NCI-H1092 (cell line): ENCODE measurements at regions not wholly inside any gene's neighbourhood (a gene's known extent, or its start where the extent isn't known, plus 50 kb on each side); places are given as distances from the start of the nearest gene placed in this dataset.
"Not testable (repeated sequence)": the region's sequence is repeated elsewhere in the genome, so short reads cannot be mapped to it uniquely, and the experiment has no call there.

Experiments used
- DNase-seq: peaks from one replicate; lab custom pipeline; 2025; lab: John Stamatoyannopoulos, UW

DNA sequence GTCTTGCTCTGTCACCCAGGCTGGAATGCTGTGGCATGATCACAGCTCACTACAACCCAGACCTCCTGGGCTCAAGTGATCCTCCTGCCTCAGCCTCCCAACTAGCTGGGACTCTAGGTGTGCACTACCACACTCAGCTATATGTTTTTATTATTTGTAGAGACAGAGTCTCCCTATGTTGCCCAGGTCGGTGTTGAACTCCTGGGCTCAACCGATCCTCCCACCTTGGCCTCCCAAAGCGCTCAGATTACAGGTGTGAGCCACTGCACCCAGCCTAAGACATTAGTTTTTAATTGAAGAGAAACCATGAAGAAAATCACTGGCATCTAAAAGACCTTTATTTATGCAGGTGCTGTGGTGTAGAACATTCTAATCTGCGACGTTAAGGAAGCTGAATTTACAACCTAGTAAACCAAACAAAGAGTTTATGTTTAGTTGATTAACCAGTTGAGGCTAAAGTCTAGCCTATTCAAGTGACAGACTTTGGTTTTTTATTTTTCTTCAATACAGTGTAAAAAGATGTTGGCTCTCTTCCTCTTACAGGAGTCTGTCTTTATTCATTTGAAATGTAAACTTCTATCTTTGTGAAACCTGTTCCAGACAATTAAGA lies 52.5 kb upstream of the NBL1 start:
- no peak for DNase-seq

- DNase-seq = no peak
Measured at GRCh38 chr1:19585507-19585906, 58.6 kb upstream of the NBL1 start.

- DNase-seq = peak; percentile 21
Measured at GRCh38 chr1:19582318-19582717, 61.8 kb upstream of the NBL1 start.

- no peak for DNase-seq
Measured at GRCh38 chr1:19581381-19581780, 62.7 kb upstream of the NBL1 start.

GRCh38 chr1:19577561-19577960 lies 66.5 kb upstream of the NBL1 start:
- no peak for DNase-seq

DNA sequence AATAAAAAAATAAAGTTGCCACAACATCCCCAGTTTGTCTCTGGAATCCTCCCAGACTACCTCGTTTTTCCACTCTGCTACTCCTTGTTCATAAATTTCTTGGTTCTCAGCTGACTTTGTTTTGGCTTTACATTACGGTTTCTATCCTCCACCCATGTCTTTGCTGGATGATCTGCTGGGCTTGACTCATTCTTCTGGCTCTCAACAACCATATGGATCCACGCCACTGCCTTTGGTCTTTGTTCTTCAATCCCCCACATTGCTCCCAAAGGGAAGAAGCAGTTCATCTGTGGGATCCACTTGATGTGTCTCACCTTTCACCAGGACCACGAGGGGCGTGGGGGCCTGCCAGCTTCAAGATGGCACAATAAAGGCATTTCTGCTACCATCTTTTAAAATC lies 67.1 kb upstream of the NBL1 start:
- no peak for DNase-seq

GRCh38 chr1:19569786-19570185 lies 74.3 kb upstream of the NBL1 start:
- no peak for DNase-seq

DNA sequence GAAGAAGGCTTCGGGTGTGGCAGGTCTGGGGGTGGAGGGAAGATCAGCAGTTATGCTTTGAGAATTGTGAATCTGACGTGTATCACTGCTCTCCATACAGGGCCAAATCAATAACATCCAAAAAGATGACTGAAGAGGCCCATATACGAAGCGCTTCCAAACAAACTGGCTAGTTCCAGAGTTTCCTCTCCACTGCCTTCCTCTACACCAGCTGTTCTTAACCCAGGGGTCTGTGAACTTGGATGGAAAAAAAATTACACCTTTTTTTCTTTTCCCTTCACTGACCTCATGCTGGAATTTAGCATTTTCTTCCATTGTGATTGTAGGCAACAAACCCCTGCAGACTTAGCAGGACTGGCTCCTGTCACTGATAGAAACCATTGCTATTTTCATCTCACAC lies 77.1 kb upstream of the NBL1 start:
- DNase-seq = no peak

- no peak for DNase-seq
Measured at GRCh38 chr1:19564366-19564765, 79.0 kb upstream of the CAPZB start.

DNA sequence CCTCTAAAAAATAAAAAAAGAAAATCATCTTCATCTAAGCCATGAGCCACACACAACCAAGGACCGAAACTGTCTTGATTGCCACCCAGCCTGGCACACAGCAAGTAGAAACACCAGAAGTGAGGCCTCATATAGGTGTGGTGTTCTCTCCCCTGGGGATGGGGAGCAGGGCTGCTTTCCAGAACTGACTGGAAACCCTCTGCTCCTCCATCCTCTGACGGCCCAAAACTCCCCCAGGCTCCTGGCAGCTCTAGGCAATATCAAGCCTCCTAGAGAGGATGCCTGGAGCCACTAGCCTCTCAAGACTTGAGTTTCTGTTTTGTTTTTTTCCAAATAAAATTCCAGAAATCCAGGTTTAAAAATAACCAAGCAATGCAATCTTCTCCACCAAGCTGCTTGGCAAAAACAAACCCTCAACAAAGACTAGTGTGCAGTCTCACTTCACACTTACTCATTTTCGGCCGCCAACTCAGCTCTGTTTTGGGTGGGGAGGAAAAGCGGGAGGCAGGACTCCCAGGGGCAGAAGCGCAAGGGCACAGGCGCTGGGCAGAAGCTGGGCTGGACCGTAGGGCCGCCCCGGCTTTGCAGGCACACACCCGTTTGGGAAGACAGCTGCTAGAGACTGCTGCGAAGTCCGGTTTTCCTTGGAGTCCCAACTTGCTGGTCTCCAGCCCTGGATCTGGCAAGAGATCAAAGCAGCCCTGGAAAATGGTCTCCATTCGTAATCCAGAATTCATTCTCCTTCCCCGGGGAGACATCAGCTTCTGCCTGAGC lies 78.2 kb upstream of the CAPZB start:
- DNase-seq = no peak

DNA sequence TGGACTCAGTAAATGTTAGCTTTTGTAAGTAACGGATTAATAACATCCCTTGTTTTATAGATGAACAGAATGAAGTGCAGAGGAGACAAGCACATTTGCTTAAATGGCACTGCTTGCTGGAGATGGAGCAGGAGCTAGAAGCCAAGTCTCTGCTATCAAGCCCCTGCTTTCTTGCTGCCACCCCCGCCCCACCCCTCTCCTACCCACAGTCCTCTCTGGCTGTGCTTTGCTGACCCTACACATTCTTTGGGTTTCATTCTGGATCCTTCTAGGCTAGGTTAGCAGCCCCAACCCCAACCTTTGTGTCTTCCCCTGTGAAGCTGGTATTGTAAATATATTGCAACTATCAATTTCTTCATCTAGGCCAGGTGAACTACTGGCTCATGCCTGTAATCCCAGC lies 77.5 kb upstream of the CAPZB start:
- DNase-seq = no peak

DNA sequence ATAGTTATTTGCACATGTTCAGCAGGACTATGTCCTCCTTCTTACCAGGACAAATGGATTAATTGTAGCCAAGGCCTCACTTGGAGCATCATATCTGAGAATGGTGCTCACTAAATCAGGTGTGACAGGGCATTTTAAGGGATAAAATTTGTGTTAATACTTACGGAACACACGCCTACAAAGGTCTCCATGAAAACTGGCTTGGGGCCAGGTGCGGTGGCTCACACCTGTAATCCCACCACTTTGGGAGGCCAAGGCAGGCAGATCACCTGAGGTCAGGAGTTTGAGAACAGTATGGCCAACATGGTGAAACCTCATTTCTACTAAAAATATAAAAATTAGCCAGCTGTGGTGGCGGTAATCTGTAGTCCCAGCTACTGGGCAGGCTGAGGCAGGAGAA lies 75.1 kb upstream of the CAPZB start:
- DNase-seq = no peak

GRCh38 chr1:19559641-19560040 lies 74.3 kb upstream of the CAPZB start:
- DNase-seq = no peak

- DNase-seq = no peak
Measured at GRCh38 chr1:19557609-19558051, 72.3 kb upstream of the CAPZB start.

GRCh38 chr1:19554090-19554489 lies 68.8 kb upstream of the CAPZB start:
- no peak for DNase-seq

- DNase-seq = no peak
Measured at GRCh38 chr1:19552291-19553010, 67.1 kb upstream of the CAPZB start.

DNA sequence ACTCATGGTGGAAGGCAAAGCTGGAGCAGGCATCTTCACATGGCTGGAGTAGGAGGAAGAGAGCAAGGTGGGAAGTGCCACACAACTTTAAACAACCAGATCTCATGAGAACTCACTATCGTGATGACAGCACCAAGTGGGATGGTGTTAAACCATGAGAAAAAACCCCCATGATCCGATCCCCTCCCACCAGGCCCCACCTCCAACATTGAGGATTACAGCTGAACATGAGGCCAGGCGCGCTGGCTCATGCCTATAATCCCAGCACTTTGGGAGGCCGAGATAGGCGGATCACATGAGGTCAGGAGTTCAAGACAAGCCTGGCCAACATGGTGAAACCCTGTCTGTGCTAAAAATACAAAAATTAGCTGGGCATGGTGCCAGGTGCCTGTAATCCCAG lies 66.5 kb upstream of the CAPZB start:
- not testable (repeated sequence) for DNase-seq

- DNase-seq = not testable (repeated sequence)
Measured at GRCh38 chr1:19550437-19550836, 65.1 kb upstream of the CAPZB start.

DNA sequence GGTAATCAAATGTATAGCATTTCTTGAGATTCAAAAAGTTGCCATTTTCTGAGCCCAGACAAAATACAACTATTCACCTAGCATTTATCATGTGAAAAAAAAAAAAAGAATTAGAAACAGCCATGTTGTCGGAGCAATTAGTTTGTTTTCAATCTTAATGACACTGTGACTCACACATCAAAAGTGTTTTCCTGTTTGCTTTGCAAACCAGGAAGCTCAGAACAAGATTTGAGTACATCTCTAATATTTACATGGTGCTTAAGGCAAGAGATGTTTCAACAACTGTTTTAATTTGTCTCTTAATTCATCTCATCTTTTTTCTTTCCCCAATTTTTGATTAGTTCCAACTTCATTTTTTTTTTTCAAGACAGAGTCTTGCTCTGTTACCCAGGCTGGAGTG lies 62.5 kb upstream of the CAPZB start:
- no peak for DNase-seq

DNA sequence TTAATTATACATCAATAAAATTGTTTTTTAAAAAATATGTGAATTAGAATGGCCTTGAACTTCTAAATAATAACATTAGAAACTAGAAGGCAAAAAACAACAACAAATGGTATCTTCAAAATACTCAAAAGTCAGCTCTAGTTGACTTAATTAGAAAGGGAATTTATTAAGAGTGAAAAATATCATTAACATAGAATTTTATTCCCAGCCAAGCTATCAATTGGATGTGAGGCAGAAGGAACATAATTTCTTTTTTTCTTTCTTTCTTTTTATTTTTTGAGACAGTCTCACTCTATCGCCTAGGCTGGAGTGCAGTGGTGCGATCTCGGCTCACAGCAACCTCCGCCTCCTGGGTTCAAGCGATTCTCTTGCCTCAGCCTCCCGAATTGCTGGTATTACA lies 51.2 kb upstream of the CAPZB start:
- no peak for DNase-seq

DNA sequence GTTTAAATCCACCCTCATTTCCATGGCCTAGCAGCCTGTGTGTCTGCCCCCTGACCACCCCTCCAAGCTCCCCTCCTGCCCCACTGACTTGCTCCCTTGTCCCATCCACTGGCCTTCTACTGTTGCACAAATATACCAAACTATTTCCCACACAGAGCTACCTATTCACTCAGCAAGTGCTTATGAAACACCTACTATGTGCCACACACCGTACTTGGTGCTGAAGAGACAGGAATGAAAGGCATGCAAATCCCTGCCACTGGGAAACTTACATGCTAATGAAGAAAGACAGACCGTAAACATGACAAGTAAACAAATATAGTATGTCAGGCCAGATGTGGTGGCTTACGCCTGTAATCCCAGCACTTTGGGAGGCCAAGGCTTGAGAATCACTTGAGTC lies 49.9 kb upstream of the CAPZB start:
- DNase-seq = no peak
